COLO829 (cell line): ENCODE measurements at regions not wholly inside any gene's neighbourhood (a gene's known extent, or its start where the extent isn't known, plus 50 kb on each side); places are given as distances from the start of the nearest gene placed in this dataset.

ENCODE experiments used
- DNase-seq: peaks from one replicate; pipeline ENCODE4 v3.0.0; 2012; ENCODE audit warnings: low spot score

GRCh38 chr10:118246332-118247295 lies 95.5 kb downstream of the FAM204A start:
- DNase-seq, result no peak

- no peak for DNase-seq
These were observed 98.2 kb downstream of the FAM204A start for GRCh38 chr10:118243907-118244306.

GRCh38 chr10:118241229-118242137 lies 100.6 kb downstream of the FAM204A start:
- peak; percentile 56 for DNase-seq

GRCh38 chr10:118239236-118239630 lies 102.9 kb downstream of the FAM204A start:
- no peak for DNase-seq

GRCh38 chr10:118238573-118239235 lies 103.4 kb downstream of the FAM204A start:
- no peak for DNase-seq

- no peak for DNase-seq
These were observed 104.2 kb downstream of the FAM204A start for GRCh38 chr10:118237930-118238329.

GRCh38 chr10:118234683-118235082 lies 107.4 kb downstream of the FAM204A start:
- DNase-seq, result no peak

GRCh38 chr10:118220346-118220850 lies 121.7 kb downstream of the FAM204A start:
- no peak for DNase-seq

- no peak for DNase-seq
These were observed 123.6 kb downstream of the FAM204A start for GRCh38 chr10:118218562-118218961.

GRCh38 chr10:118216571-118217170 lies 125.5 kb downstream of the FAM204A start:
- DNase-seq, result no peak

- no peak for DNase-seq
These were observed 126.1 kb downstream of the FAM204A start for GRCh38 chr10:118216020-118216419.

GRCh38 chr10:118214776-118215175 lies 127.3 kb downstream of the FAM204A start:
- DNase-seq, result no peak

- no peak for DNase-seq
These were observed 128.7 kb downstream of the FAM204A start for GRCh38 chr10:118213436-118213835.

- DNase-seq, result no peak
These were observed 131.8 kb downstream of the FAM204A start for GRCh38 chr10:118210276-118210675.

- DNase-seq, result peak; percentile 22
These were observed 132.9 kb downstream of the FAM204A start for GRCh38 chr10:118209215-118209614.

GRCh38 chr10:118207470-118208007 lies 134.6 kb downstream of the FAM204A start:
- no peak for DNase-seq

- DNase-seq, result no peak
These were observed 137.7 kb downstream of the FAM204A start for GRCh38 chr10:118204292-118204943.

GRCh38 chr10:118203461-118203860 lies 138.7 kb downstream of the FAM204A start:
- no peak for DNase-seq

- DNase-seq, result no peak
These were observed 146.4 kb downstream of the FAM204A start for GRCh38 chr10:118195729-118196128.

GRCh38 chr10:118193642-118194041 lies 146.9 kb upstream of the RAB11FIP2 start:
- DNase-seq, result no peak

GRCh38 chr10:118181021-118181420 lies 134.3 kb upstream of the RAB11FIP2 start:
- no peak for DNase-seq
